ENCODE measurements at regions not wholly inside any gene's neighbourhood (a gene's known extent, or its start where the extent isn't known, plus 50 kb on each side); places are given as distances from the start of the nearest gene placed in this dataset.

GRCh38 chr22:48712558-48713271, 1115.0 kb downstream of the BRD1 start:
- TF ChIP-seq CTCF (IDR thresholded peaks at IDR 0.05) (no peak), POLR2A (IDR thresholded peaks at IDR 0.05) (no peak), POLR2AphosphoS5 (IDR thresholded peaks at IDR 0.05) (no peak)
